HEK293 (cell line): ENCODE measurements at regions not wholly inside any gene's neighbourhood (a gene's known extent, or its start where the extent isn't known, plus 50 kb on each side); places are given as distances from the start of the nearest gene placed in this dataset.

Source experiments
- CTCF ChIA-PET: fragments of 350-600 bp; formaldehyde crosslinking; extraction: SDS; loops from one replicate; lab custom pipeline; 2021; ENCODE audit warnings: antibody characterized with exemption; lab: Yijun Ruan, JAX
- POLR2A ChIA-PET: fragments of 300-600 bp; formaldehyde crosslinking; extraction: SDS; loops from one replicate; lab custom pipeline; 2020; ENCODE audit warnings: antibody characterized with exemption, inconsistent platforms; lab: Yijun Ruan, JAX
- H3K27ac ChIP-seq: fragments of 200-500 bp; sonication (Bioruptor generic); 2 replicates; pipeline ENCODE4 v1.5.1; 2014; ENCODE audit warnings: low read depth, low read length, control low read depth, inconsistent platforms; ENCODE audit errors: extremely low read depth
- H3K36me3 ChIP-seq, 2 experiments: fragments of 200-500 bp in 1 of 2; sonication (Bioruptor generic) in 1 of 2; 1 replicate in 1 of 2; 2 replicates in 1 of 2; pipeline ENCODE4 v1.5.1; 2014 to 2017; ENCODE audit warnings: inconsistent platforms in 2 of 2, low read length in 2 of 2; ENCODE audit not compliant: control insufficient read depth in 2 of 2, insufficient read depth in 1 of 2
- H3K4me1 ChIP-seq: fragments of 200-500 bp; sonication (Bioruptor generic); 2 replicates; pipeline ENCODE4 v1.5.1; 2014; ENCODE audit warnings: mild to moderate bottlenecking, low read length, inconsistent platforms; ENCODE audit not compliant: control insufficient read depth, insufficient read depth
- H3K4me3 ChIP-seq: 2 replicates; pipeline ENCODE4 v1.5.1; 2011; ENCODE audit warnings: low read depth, mild to moderate bottlenecking, control low read depth, low read length, moderate library complexity
- H3K9me3 ChIP-seq: fragments of 200-500 bp; sonication (Bioruptor generic); 2 replicates; pipeline ENCODE4 v1.5.1; 2014; ENCODE audit warnings: low read depth, low read length, inconsistent platforms; ENCODE audit not compliant: control insufficient read depth, insufficient read depth
- HOXA7 ChIP-seq: sonication (generic); formaldehyde crosslinking; IDR thresholded peaks from 2 replicates; pipeline ENCODE4 v1.8.1; 2022; ENCODE audit warnings: missing genetic modification reagents, borderline replicate concordance
- KLF10 ChIP-seq: fragments of 450-650 bp; IDR thresholded peaks from 2 replicates; pipeline ENCODE4 v1.5.1; 2018; ENCODE audit warnings: missing biosample characterization, mild to moderate bottlenecking, missing genetic modification characterization
- KLF8 ChIP-seq: fragments of 450-650 bp; formaldehyde crosslinking; IDR thresholded peaks from 2 replicates; pipeline ENCODE4 v1.5.1; 2016; ENCODE audit warnings: missing biosample characterization, missing genetic modification characterization
- MYNN ChIP-seq: fragments of 450-650 bp; formaldehyde crosslinking; IDR thresholded peaks from 2 replicates; pipeline ENCODE4 v1.5.1; 2016; ENCODE audit warnings: missing biosample characterization, missing genetic modification characterization, borderline replicate concordance
- PATZ1 ChIP-seq: fragments of 450-650 bp; formaldehyde crosslinking; IDR thresholded peaks from 2 replicates; pipeline ENCODE4 v1.5.1; 2016; ENCODE audit warnings: missing biosample characterization, missing genetic modification characterization
- ZEB2 ChIP-seq: fragments of 450-650 bp; formaldehyde crosslinking; IDR thresholded peaks from 2 replicates; pipeline ENCODE4 v1.5.1; 2016; ENCODE audit warnings: missing biosample characterization, missing genetic modification characterization
- ZFP3 ChIP-seq: fragments of 450-650 bp; formaldehyde crosslinking; IDR thresholded peaks from 2 replicates; pipeline ENCODE4 v1.5.1; 2016; ENCODE audit warnings: low read depth, missing biosample characterization, missing genetic modification characterization
- ZFP41 ChIP-seq: fragments of 450-650 bp; formaldehyde crosslinking; IDR thresholded peaks from 2 replicates; pipeline ENCODE4 v1.5.1; 2016; ENCODE audit warnings: missing biosample characterization, missing genetic modification characterization, borderline replicate concordance
- ZNF10 ChIP-seq: fragments of 450-650 bp; formaldehyde crosslinking; IDR thresholded peaks from 2 replicates; pipeline ENCODE4 v1.5.1; 2017; ENCODE audit warnings: missing biosample characterization, missing genetic modification characterization
- ZNF121 ChIP-seq: fragments of 450-650 bp; formaldehyde crosslinking; IDR thresholded peaks from 2 replicates; pipeline ENCODE4 v1.5.1; 2016; ENCODE audit warnings: missing biosample characterization, missing genetic modification characterization
- ZNF175 ChIP-seq: fragments of 450-650 bp; formaldehyde crosslinking; IDR thresholded peaks from 2 replicates; pipeline ENCODE4 v1.5.1; 2016; ENCODE audit warnings: missing biosample characterization, missing genetic modification characterization
- ZNF274 ChIP-seq, 2 experiments: fragments of 200-500 bp in 1 of 2; fragments of 450-650 bp in 1 of 2; sonication (Bioruptor generic) in 1 of 2; formaldehyde crosslinking in 1 of 2; IDR thresholded peaks; 2 replicates each; pipeline versions ENCODE4 v1.5.1 to v1.6.1; 2014 to 2016; ENCODE audit warnings: borderline replicate concordance in 1 of 2, inconsistent platforms in 1 of 2, low read length in 1 of 2, missing biosample characterization in 1 of 2, missing genetic modification characterization in 1 of 2
- ZNF292 ChIP-seq: fragments of 450-650 bp; formaldehyde crosslinking; IDR thresholded peaks from 2 replicates; pipeline ENCODE4 v1.5.1; 2016; ENCODE audit warnings: low read depth, missing biosample characterization, missing genetic modification characterization, borderline replicate concordance
- ZNF366 ChIP-seq: fragments of 450-650 bp; formaldehyde crosslinking; conservative IDR thresholded peaks from 2 replicates; pipeline ENCODE4 v1.5.1; 2016; ENCODE audit warnings: missing biosample characterization, missing genetic modification characterization
- ZNF521 ChIP-seq: fragments of 450-650 bp; formaldehyde crosslinking; IDR thresholded peaks from 2 replicates; pipeline ENCODE4 v1.5.1; 2017; ENCODE audit warnings: missing biosample characterization, mild to moderate bottlenecking, missing genetic modification characterization
- ZNF623 ChIP-seq: fragments of 450-650 bp; formaldehyde crosslinking; IDR thresholded peaks from 2 replicates; pipeline ENCODE4 v1.5.1; 2016; ENCODE audit warnings: missing biosample characterization, missing genetic modification characterization
- ZNF629 ChIP-seq: fragments of 450-650 bp; formaldehyde crosslinking; IDR thresholded peaks from 2 replicates; pipeline ENCODE4 v1.5.1; 2017; ENCODE audit warnings: missing biosample characterization, missing genetic modification characterization
- ZNF670 ChIP-seq: fragments of 450-650 bp; formaldehyde crosslinking; IDR thresholded peaks from 2 replicates; pipeline ENCODE4 v1.5.1; 2016; ENCODE audit warnings: missing biosample characterization, missing genetic modification characterization, low read depth
- ZNF791 ChIP-seq: fragments of 450-650 bp; formaldehyde crosslinking; IDR thresholded peaks from 2 replicates; pipeline ENCODE4 v1.5.1; 2016; ENCODE audit warnings: missing biosample characterization, missing genetic modification characterization
- TF ChIP-seq, protein P1 (sequence below): fragments of 450-650 bp; formaldehyde crosslinking; optimal IDR thresholded peaks from 2 replicates; pipeline ENCODE3; 2016; ENCODE audit warnings: missing biosample characterization, mild to moderate bottlenecking, missing genetic modification characterization
- TF ChIP-seq, protein P2 (sequence below): fragments of 450-650 bp; formaldehyde crosslinking; IDR thresholded peaks from 2 replicates; pipeline ENCODE4 v1.5.1; 2016; ENCODE audit warnings: missing biosample characterization, missing genetic modification characterization, borderline replicate concordance
- TF ChIP-seq, protein P3 (sequence below): fragments of 450-650 bp; formaldehyde crosslinking; IDR thresholded peaks from 2 replicates; pipeline ENCODE4 v1.5.0; 2017; ENCODE audit warnings: missing biosample characterization, missing genetic modification characterization, borderline replicate concordance
- TF ChIP-seq, protein P4 (sequence below): fragments of 450-650 bp; formaldehyde crosslinking; IDR thresholded peaks from 2 replicates; pipeline ENCODE4 v1.5.1; 2016; ENCODE audit warnings: missing biosample characterization, missing genetic modification characterization

- Histone ChIP-seq H3K4me1 (no peaks in the 10 kb centered on the region), H3K36me3 (no peaks in the 10 kb centered on the region), H3K4me3 (no peak overlapping the region), H3K9me3 (no peaks in the 10 kb centered on the region), H3K27ac (no peak overlapping the region)
- POLR2A ChIA-PET = no interaction called here
- CTCF ChIA-PET = interaction anchor here (1.0 to 2.4 kb wide), 5 partner anchors 10 to 312 kb away, joined by 3 to 10 read pairs (median 5); no protein-coding TSS in a partner anchor
- TF ChIP-seq ZNF274 (IDR thresholded peaks at IDR 0.05; ENCODE audit: low read length) = no peak
- no peak for TF ChIP-seq ZNF274 (tag by site-specific recombination; IDR thresholded peaks at IDR 0.05; ENCODE audit: borderline replicate concordance)
- TF ChIP-seq ZNF121 = no peak
- no peak for TF ChIP-seq ZFP3 (tag by site-specific recombination)
- TF ChIP-seq ZNF366 (tag by site-specific recombination) = no peak
- TF ChIP-seq, protein P1, sequence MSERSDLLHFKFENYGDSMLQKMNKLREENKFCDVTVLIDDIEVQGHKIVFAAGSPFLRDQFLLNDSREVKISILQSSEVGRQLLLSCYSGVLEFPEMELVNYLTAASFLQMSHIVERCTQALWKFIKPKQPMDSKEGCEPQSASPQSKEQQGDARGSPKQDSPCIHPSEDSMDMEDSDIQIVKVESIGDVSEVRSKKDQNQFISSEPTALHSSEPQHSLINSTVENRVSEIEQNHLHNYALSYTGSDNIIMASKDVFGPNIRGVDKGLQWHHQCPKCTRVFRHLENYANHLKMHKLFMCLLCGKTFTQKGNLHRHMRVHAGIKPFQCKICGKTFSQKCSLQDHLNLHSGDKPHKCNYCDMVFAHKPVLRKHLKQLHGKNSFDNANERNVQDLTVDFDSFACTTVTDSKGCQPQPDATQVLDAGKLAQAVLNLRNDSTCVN (tag by site-specific recombination) = no peak
- TF ChIP-seq, protein P2, sequence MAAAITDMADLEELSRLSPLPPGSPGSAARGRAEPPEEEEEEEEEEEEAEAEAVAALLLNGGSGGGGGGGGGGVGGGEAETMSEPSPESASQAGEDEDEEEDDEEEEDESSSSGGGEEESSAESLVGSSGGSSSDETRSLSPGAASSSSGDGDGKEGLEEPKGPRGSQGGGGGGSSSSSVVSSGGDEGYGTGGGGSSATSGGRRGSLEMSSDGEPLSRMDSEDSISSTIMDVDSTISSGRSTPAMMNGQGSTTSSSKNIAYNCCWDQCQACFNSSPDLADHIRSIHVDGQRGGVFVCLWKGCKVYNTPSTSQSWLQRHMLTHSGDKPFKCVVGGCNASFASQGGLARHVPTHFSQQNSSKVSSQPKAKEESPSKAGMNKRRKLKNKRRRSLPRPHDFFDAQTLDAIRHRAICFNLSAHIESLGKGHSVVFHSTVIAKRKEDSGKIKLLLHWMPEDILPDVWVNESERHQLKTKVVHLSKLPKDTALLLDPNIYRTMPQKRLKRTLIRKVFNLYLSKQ (tag by site-specific recombination) = no peak
Measured at GRCh38 chr13:76668716-76669115, 217.5 kb downstream of the KCTD12 start.

- Histone ChIP-seq H3K4me1 (no peaks in the 10 kb centered on the region), H3K36me3 (no peaks in the 10 kb centered on the region), H3K27ac (no peak overlapping the region), H3K9me3 (no peaks in the 10 kb centered on the region), H3K4me3 (no peak overlapping the region)
- CTCF ChIA-PET = interaction anchor here (1.1 to 2.4 kb wide), 4 partner anchors 9 to 312 kb away, joined by 3 to 10 read pairs (median 4); no protein-coding TSS in a partner anchor
- TF ChIP-seq ZEB2 (tag by site-specific recombination) (no peak), ZNF623 (tag by site-specific recombination) (no peak), ZNF292 (tag by site-specific recombination) (no peak), MYNN (no peak), HOXA7 (CRISPR knock-in tag) (no peak), ZFP41 (tag by site-specific recombination) (no peak), KLF10 (tag by site-specific recombination) (no peak), PATZ1 (no peak), ZNF629 (tag by site-specific recombination) (no peak), ZNF175 (tag by site-specific recombination) (no peak), ZNF791 (tag by site-specific recombination) (no peak), KLF8 (tag by site-specific recombination) (no peak), ZNF670 (no peak), ZNF10 (tag by site-specific recombination) (no peak), ZNF521 (tag by site-specific recombination) (no peak)
- TF ChIP-seq, protein P3, sequence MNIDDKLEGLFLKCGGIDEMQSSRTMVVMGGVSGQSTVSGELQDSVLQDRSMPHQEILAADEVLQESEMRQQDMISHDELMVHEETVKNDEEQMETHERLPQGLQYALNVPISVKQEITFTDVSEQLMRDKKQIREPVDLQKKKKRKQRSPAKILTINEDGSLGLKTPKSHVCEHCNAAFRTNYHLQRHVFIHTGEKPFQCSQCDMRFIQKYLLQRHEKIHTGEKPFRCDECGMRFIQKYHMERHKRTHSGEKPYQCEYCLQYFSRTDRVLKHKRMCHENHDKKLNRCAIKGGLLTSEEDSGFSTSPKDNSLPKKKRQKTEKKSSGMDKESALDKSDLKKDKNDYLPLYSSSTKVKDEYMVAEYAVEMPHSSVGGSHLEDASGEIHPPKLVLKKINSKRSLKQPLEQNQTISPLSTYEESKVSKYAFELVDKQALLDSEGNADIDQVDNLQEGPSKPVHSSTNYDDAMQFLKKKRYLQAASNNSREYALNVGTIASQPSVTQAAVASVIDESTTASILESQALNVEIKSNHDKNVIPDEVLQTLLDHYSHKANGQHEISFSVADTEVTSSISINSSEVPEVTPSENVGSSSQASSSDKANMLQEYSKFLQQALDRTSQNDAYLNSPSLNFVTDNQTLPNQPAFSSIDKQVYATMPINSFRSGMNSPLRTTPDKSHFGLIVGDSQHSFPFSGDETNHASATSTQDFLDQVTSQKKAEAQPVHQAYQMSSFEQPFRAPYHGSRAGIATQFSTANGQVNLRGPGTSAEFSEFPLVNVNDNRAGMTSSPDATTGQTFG (tag by site-specific recombination) = no peak
- TF ChIP-seq, protein P4, sequence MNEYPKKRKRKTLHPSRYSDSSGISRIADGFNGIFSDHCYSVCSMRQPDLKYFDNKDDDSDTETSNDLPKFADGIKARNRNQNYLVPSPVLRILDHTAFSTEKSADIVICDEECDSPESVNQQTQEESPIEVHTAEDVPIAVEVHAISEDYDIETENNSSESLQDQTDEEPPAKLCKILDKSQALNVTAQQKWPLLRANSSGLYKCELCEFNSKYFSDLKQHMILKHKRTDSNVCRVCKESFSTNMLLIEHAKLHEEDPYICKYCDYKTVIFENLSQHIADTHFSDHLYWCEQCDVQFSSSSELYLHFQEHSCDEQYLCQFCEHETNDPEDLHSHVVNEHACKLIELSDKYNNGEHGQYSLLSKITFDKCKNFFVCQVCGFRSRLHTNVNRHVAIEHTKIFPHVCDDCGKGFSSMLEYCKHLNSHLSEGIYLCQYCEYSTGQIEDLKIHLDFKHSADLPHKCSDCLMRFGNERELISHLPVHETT (tag by site-specific recombination) = no peak
- POLR2A ChIA-PET = no interaction called here
Measured at GRCh38 chr13:76668141-76668540, 218.1 kb downstream of the KCTD12 start.
